ENCODE measurements at regions not wholly inside any gene's neighbourhood (a gene's known extent, or its start where the extent isn't known, plus 50 kb on each side); places are given as distances from the start of the nearest gene placed in this dataset.

DNA sequence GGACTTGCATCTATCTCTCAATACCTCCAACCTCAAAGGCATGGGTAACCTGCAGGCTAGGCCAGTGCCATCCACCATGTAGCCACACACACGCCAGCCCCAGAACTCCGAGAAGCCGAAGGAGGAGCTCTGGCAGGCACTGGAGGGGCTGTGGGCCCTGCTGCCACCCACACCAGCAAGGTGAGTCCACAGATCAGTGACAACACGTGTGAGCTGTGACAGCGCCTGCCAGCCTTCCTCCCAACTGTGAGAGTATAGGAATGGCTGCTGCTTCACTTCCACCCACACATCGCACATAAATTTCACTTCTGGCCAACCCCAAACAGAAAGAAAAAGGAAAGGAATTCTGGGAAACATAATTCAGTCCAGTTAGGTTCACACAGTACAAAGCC is 422.6 kb downstream of the BCOR start:
- TF ChIP-seq, protein P1, sequence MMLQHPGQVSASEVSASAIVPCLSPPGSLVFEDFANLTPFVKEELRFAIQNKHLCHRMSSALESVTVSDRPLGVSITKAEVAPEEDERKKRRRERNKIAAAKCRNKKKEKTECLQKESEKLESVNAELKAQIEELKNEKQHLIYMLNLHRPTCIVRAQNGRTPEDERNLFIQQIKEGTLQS (IDR thresholded peaks at IDR 0.05): no peak
- TF ChIP-seq CTCF (IDR thresholded peaks at IDR 0.05 in 2 of 3, conservative IDR thresholded peaks at IDR 0.05 in 1 of 3; ENCODE audit: borderline replicate concordance in 1 of 3, insufficient read depth in 1 of 3, low read depth in 2 of 3, low read length in 2 of 3) (no peak), SRF (IDR thresholded peaks at IDR 0.05; ENCODE audit: low read depth) (no peak), EZH2 (IDR thresholded peaks at IDR 0.05) (no peak), EGR1 (IDR thresholded peaks at IDR 0.05; ENCODE audit: low read depth) (no peak), REST (IDR thresholded peaks at IDR 0.05; ENCODE audit: low read depth) (no peak), RAD21 (IDR thresholded peaks at IDR 0.05; ENCODE audit: low read depth) (no peak), TCF7L2 (IDR thresholded peaks at IDR 0.05; ENCODE audit: borderline replicate concordance, extremely low read depth, insufficient read depth, insufficient read length) (no peak), POLR2A (IDR thresholded peaks at IDR 0.05; ENCODE audit: borderline replicate concordance, extremely low read depth, insufficient read depth, insufficient read length) (no peak), POLR2AphosphoS5 (IDR thresholded peaks at IDR 0.05; ENCODE audit: low read depth, low read length) (no peak), ZNF274 (IDR thresholded peaks at IDR 0.05; ENCODE audit: low read depth, low read length) (no peak), YY1 (IDR thresholded peaks at IDR 0.05; ENCODE audit: extremely low read depth, insufficient replicate concordance, low read depth, low read length) (no peak)

Measured in HCT116 (cell line).